K562 (cell line): ENCODE measurements at regions not wholly inside any gene's neighbourhood (a gene's known extent, or its start where the extent isn't known, plus 50 kb on each side); places are given as distances from the start of the nearest gene placed in this dataset.

Experiments
- ATAC-seq: fragments of 200-7000 bp; cut with Tn5 transposase; 3 replicates; pipeline ENCODE4 v1.9.1; 2020; ENCODE audit warnings: moderate library complexity
- BruUV-seq: library from RNA; stranded (reverse); fragments of 400-500 nt; replicated peaks from 2 replicates; lab custom pipeline; 2021; lab: Mats Ljungman, UMichigan
- CTCF ChIA-PET: fragments of 300-600 bp; formaldehyde crosslinking; extraction: SDS; loops from one replicate; lab custom pipeline; 2021; ENCODE audit warnings: low intra/inter-chr PET ratio; lab: Yijun Ruan, JAX
- POLR2A ChIA-PET: fragments of 300-600, 350-650 bp; sonication (Branson Sonifier 250); formaldehyde crosslinking; extraction: SDS; loops from one replicate; lab custom pipeline; 2021; ENCODE audit warnings: antibody characterized with exemption, inconsistent platforms; lab: Yijun Ruan, JAX
- DNase-seq, 4 experiments: peaks; one replicate each; pipeline versions ENCODE4 v3.0.0 to v3.0.0-alpha.2; 2011 to 2018; ENCODE audit warnings: low spot score in 3 of 4, mixed read lengths in 3 of 4; ENCODE audit errors: extremely low read depth in 1 of 4
- FAIRE-seq: peaks from 2 replicates; lab custom pipeline; 2011; peaks lifted over from hg19 to GRCh38; lab: Jason Lieb, UNC
- H2AFZ ChIP-seq: 2 replicates; pipeline ENCODE4 v1.6.0; 2011; ENCODE audit warnings: low read depth, low read length, control low read depth, inconsistent platforms
- H3K27ac ChIP-seq: fragments of 200-600 bp; 3 replicates; pipeline ENCODE4 v1.8.0; 2011; ENCODE audit warnings: low read depth, mild to moderate bottlenecking, control low read depth, inconsistent platforms, low read length, moderate library complexity, mixed read lengths; ENCODE audit errors: extremely low read depth
- H3K27me3 ChIP-seq, 2 experiments: fragments of 300-600 bp in 1 of 2; 2 replicates in 1 of 2; 3 replicates in 1 of 2; pipeline versions ENCODE4 v1.6.0 to v1.8.0; 2011; ENCODE audit warnings: inconsistent platforms in 2 of 2, low read length in 2 of 2, mild to moderate bottlenecking in 1 of 2, mixed read lengths in 1 of 2, moderate library complexity in 1 of 2; ENCODE audit not compliant: control insufficient read depth in 2 of 2, insufficient read depth in 2 of 2
- H3K36me3 ChIP-seq: fragments of 300-600 bp; 3 replicates; pipeline ENCODE4 v1.8.0; 2011; ENCODE audit warnings: mild to moderate bottlenecking, low read length, inconsistent platforms; ENCODE audit not compliant: control insufficient read depth, insufficient read depth
- H3K4me1 ChIP-seq, 2 experiments: fragments of 200-600 bp in 1 of 2; replicated peaks in 1 of 2; 2 replicates in 1 of 2; 3 replicates in 1 of 2; pipeline versions ENCODE4 v1.5.1 to v1.8.0; 2011; ENCODE audit warnings: inconsistent platforms in 2 of 2, low read length in 2 of 2, mild to moderate bottlenecking in 1 of 2, mixed read lengths in 1 of 2, moderate library complexity in 1 of 2; ENCODE audit not compliant: control insufficient read depth in 2 of 2, insufficient read depth in 2 of 2
- H3K4me2 ChIP-seq: 2 replicates; pipeline ENCODE4 v1.6.1; 2011; ENCODE audit warnings: low read length, control low read depth, inconsistent platforms, mixed read lengths; ENCODE audit not compliant: insufficient read depth
- H3K4me3 ChIP-seq: fragments of 200-600 bp; sonication (generic), shearing (Covaris generic); 2 replicates; pipeline ENCODE4 v1.5.1; 2016; ENCODE audit warnings: control low read depth, inconsistent platforms
- H3K79me2 ChIP-seq: fragments of 200-600 bp; 3 replicates; pipeline ENCODE4 v1.8.0; 2011; ENCODE audit warnings: low read length, inconsistent platforms; ENCODE audit not compliant: control insufficient read depth, insufficient read depth
- H3K9ac ChIP-seq, 2 experiments: 2 replicates each; pipeline versions ENCODE4 v1.6.0 to v1.6.1; 2011; ENCODE audit warnings: low read depth in 2 of 2, low read length in 2 of 2, control low read depth in 1 of 2, inconsistent platforms in 1 of 2, mild to moderate bottlenecking in 1 of 2, mixed read lengths in 1 of 2; ENCODE audit not compliant: insufficient read depth in 1 of 2
- H3K9me1 ChIP-seq: one replicate; pipeline ENCODE4 v1.6.0; 2011; ENCODE audit warnings: inconsistent platforms, mild to moderate bottlenecking, low read length, moderate library complexity; ENCODE audit not compliant: control insufficient read depth, insufficient read depth
- H3K9me3 ChIP-seq: replicated peaks from 2 replicates; pipeline ENCODE4 v1.5.1; 2011; ENCODE audit warnings: low read depth, low read length, inconsistent platforms; ENCODE audit not compliant: control insufficient read depth, insufficient read depth
- H4K20me1 ChIP-seq: replicated peaks from 2 replicates; pipeline ENCODE4 v1.6.1; 2011; ENCODE audit warnings: low read length, inconsistent platforms, mixed read lengths; ENCODE audit not compliant: control insufficient read depth, insufficient read depth
- EP300 ChIP-seq: IDR thresholded peaks from 2 replicates; pipeline ENCODE4 v1.6.1; 2012; ENCODE audit warnings: low read length, improper control_type of control experiment
- MXI1 ChIP-seq: IDR thresholded peaks from 2 replicates; pipeline ENCODE4 v1.6.1; 2011; ENCODE audit warnings: low read depth, mild to moderate bottlenecking, improper control_type of control experiment, low read length
- POLR2A ChIP-seq: fragments of 450-650 bp; conservative IDR thresholded peaks from 2 replicates; pipeline ENCODE4 v1.6.1; 2016
- PTTG1 ChIP-seq: fragments of 450-650 bp; IDR thresholded peaks from 2 replicates; pipeline ENCODE4 v1.6.1; 2016; ENCODE audit warnings: low read depth, mild to moderate bottlenecking, missing genetic modification characterization, missing compliant biosample characterization
- SMARCB1 ChIP-seq: IDR thresholded peaks from 2 replicates; pipeline ENCODE4 v1.6.1; 2011; ENCODE audit warnings: improper control_type of control experiment, low read depth; ENCODE audit not compliant: insufficient read length
- ZNF121 ChIP-seq: sonication (generic); formaldehyde crosslinking; conservative IDR thresholded peaks from 2 replicates; pipeline ENCODE4 v1.8.0; 2022; ENCODE audit warnings: missing genetic modification reagents
- ZNF24 ChIP-seq: fragments of 450-650 bp; IDR thresholded peaks from 2 replicates; pipeline ENCODE4 v1.6.1; 2016
- ZNF699 ChIP-seq: fragments of 250-450 bp; sonication (Bioruptor Pico); IDR thresholded peaks from 2 replicates; pipeline ENCODE4 v1.8.0; 2021; ENCODE audit warnings: mild to moderate bottlenecking, moderate library complexity; ENCODE audit not compliant: insufficient replicate concordance
- in situ Hi-C: fragments of 300-500 bp; cut with MboI; formaldehyde crosslinking; loops from 4 replicates; pipeline ENCODE4 v1.15.0; 2018; ENCODE audit warnings: inconsistent platforms, mixed read lengths
- intact Hi-C: fragments of 100-400 bp; cut with micrococcal nuclease; formaldehyde crosslinking; loops from 2 replicates; pipeline ENCODE4 v1.14.2; 2022
- TF ChIP-seq, protein P1 (sequence below): fragments of 450-650 bp; IDR thresholded peaks from 2 replicates; pipeline ENCODE4 v1.6.1; 2016; ENCODE audit warnings: antibody characterized with exemption
- TF ChIP-seq, protein P2 (sequence below): fragments of 450-650 bp; IDR thresholded peaks from 2 replicates; pipeline ENCODE4 v1.6.1; 2018; ENCODE audit warnings: mild to moderate bottlenecking, low read depth; ENCODE audit not compliant: partially characterized antibody

DNA sequence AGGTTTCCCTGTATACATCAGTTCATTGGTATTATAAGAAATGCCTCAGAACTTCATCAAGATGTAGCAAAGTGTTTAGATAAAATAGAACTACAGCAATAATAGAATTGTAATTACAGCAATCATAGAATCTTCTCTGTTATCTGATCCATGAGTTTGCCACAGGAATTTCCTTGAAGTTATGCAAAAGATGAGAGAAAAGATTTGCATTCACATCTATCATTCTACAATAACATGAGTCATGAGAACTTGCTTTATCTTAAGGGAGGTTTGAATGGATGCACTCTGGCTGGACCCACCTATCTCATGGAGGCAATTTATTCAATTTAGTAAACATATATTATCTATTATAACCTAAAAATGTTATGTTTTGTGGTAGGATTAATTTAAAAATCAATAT is 329.8 kb upstream of the EPHA7 start:
- DNase-seq, result no peak
- Histone ChIP-seq H2AFZ (no peak overlapping the region), H3K27ac (no peak overlapping the region), H3K4me2 (no peak overlapping the region), H3K9me1 (no peaks in the 10 kb centered on the region), H3K9me3 (0 out of 2 replicates have a peak, but pooled peaks cover 5% of the 10 kb centered on the region)
- POLR2A ChIA-PET, result no interaction called here
- intact Hi-C loops, result no loop called here
- no TSS peak for BruUV-seq
- CTCF ChIA-PET, result no interaction called here
- TF ChIP-seq ZNF699 (CRISPR knock-in tag) (no peak), ZNF24 (no peak), SMARCB1 (no peak), MXI1 (no peak), POLR2A (no peak), ZNF121 (CRISPR knock-in tag) (no peak), PTTG1 (tag) (no peak), EP300 (no peak)
- TF ChIP-seq, protein P1, sequence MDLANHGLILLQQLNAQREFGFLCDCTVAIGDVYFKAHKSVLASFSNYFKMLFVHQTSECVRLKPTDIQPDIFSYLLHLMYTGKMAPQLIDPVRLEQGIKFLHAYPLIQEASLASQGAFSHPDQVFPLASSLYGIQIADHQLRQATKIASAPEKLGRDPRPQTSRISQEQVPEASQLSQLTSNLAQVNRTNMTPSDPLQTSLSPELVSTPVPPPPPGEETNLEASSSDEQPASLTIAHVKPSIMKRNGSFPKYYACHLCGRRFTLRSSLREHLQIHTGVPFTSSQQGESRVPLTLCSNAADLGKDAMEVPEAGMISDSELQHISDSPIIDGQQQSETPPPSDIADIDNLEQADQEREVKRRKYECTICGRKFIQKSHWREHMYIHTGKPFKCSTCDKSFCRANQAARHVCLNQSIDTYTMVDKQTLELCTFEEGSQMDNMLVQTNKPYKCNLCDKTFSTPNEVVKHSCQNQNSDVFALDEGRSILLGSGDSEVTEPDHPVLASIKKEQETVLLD, result no peak
- TF ChIP-seq, protein P2, sequence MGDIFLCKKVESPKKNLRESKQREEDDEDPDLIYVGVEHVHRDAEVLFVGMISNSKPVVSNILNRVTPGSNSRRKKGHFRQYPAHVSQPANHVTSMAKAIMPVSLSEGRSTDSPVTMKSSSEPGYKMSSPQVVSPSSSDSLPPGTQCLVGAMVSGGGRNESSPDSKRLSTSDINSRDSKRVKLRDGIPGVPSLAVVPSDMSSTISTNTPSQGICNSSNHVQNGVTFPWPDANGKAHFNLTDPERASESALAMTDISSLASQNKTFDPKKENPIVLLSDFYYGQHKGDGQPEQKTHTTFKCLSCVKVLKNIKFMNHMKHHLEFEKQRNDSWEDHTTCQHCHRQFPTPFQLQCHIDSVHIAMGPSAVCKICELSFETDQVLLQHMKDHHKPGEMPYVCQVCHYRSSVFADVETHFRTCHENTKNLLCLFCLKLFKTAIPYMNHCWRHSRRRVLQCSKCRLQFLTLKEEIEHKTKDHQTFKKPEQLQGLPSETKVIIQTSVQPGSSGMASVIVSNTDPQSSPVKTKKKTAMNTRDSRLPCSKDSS, result no peak
- TF ChIP-seq, all 486 proteins: peak for 0
- H4K20me1 ChIP-seq, result no peaks in the 10 kb centered on the region
- no peaks in the 10 kb centered on the region for H3K79me2 ChIP-seq
- ATAC-seq (no peak), FAIRE-seq (no peak)
- H3K4me1 ChIP-seq, result no peaks in the 10 kb centered on the region
- H3K4me3 ChIP-seq, result no peak overlapping the region
- no peak overlapping the region for H3K9ac ChIP-seq
- in situ Hi-C loops, result no loop called here
- H3K27me3 ChIP-seq, result no peaks in the 10 kb centered on the region
- H3K36me3 ChIP-seq, result no peaks in the 10 kb centered on the region
